ENCODE measurements at regions not wholly inside any gene's neighbourhood (a gene's known extent, or its start where the extent isn't known, plus 50 kb on each side); places are given as distances from the start of the nearest gene placed in this dataset.

DNA sequence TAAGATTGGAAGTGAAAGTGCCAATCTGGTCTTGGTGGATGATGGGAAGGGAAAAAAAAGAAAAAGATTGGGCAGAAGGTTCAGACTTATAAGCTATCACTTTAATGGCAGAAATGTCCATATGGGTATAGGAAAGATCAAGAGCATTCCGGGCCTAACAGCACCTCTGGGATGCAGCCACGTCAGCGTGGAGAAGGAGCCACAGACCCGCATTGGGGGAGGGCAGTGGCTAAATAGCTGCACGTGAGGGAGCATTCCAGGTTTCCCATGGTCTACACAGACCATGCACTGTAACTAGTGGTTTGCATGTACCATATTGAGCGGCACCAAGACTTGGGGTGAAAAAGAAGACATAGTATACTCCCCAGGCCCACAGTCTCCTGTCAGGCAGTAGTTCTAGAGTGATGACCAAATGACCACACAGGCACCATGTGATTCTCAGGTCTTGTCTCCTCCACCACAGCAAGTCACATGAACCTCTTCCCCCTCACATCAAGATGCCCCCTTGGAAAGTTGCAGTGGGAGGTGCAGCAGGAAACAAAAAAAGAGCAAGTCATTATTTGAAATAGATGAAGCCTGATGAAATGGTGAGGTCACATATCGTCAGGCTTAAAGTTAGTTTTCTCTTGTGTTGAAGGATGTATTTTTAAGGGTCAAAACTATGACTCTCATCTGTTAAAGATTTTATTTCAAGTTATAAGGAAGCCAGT lies 94.4 kb upstream of the TNFAIP3 start:
- no peak for TF ChIP-seq POLR2A (IDR thresholded peaks at IDR 0.05)
- TF ChIP-seq, protein P1, sequence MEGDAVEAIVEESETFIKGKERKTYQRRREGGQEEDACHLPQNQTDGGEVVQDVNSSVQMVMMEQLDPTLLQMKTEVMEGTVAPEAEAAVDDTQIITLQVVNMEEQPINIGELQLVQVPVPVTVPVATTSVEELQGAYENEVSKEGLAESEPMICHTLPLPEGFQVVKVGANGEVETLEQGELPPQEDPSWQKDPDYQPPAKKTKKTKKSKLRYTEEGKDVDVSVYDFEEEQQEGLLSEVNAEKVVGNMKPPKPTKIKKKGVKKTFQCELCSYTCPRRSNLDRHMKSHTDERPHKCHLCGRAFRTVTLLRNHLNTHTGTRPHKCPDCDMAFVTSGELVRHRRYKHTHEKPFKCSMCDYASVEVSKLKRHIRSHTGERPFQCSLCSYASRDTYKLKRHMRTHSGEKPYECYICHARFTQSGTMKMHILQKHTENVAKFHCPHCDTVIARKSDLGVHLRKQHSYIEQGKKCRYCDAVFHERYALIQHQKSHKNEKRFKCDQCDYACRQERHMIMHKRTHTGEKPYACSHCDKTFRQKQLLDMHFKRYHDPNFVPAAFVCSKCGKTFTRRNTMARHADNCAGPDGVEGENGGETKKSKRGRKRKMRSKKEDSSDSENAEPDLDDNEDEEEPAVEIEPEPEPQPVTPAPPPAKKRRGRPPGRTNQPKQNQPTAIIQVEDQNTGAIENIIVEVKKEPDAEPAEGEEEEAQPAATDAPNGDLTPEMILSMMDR (IDR thresholded peaks at IDR 0.05) = no peak

Measured in lower leg skin (tissue), 3 donors.